ENCODE measurements at regions not wholly inside any gene's neighbourhood (a gene's known extent, or its start where the extent isn't known, plus 50 kb on each side); places are given as distances from the start of the nearest gene placed in this dataset.
A peak's percentile ranks its signal among the peaks of the same experiment; 100 is the strongest.
"Not testable (repeated sequence)": the region's sequence is repeated elsewhere in the genome, so short reads cannot be mapped to it uniquely, and the experiment has no call there.

- no peak for DNase-seq (ENCODE audit: low read depth)
Observed at GRCh38 chr10:36765782-36766414, 359.5 kb upstream of the ANKRD30A start.

DNA sequence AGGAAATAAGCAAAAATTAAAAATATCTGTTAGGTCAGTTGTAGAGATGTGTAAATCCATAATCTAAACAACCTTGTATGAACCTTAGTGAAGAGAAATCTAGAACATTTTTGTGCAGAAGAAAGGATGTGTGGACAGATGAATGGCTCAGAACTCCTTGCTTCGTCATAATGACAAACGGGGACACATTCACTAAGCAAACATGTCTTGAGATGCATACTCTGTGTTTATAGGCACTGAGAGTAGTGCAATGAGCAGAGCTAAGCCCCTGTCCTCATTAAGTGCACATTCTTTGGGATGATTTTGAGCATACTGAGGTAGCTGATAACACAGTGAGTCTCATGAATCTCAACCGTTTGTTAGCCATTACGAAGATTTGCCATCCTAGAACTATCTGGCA, 360.6 kb upstream of the ANKRD30A start:
- no peak for DNase-seq (ENCODE audit: low read depth)

DNA sequence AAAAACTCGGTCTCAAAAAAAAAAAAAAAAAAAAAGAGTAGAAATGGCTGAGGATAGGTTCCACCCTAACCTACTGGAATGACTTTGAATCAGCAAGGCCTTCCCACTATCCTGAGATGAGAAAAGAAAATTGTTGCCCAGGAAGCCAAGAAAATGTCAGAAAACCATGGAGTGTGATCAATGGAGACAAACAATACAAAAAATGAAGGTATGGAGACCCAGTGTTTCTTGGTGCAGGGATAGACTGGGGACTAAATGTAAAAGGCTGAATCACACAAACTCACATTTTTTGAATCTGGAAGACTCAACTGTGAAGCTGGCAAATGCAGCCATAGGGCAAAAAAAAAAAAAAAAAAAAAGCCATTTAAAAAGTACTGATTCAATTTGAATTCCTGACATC, 364.3 kb upstream of the ANKRD30A start:
- no peak for DNase-seq (ENCODE audit: low read depth)

DNA sequence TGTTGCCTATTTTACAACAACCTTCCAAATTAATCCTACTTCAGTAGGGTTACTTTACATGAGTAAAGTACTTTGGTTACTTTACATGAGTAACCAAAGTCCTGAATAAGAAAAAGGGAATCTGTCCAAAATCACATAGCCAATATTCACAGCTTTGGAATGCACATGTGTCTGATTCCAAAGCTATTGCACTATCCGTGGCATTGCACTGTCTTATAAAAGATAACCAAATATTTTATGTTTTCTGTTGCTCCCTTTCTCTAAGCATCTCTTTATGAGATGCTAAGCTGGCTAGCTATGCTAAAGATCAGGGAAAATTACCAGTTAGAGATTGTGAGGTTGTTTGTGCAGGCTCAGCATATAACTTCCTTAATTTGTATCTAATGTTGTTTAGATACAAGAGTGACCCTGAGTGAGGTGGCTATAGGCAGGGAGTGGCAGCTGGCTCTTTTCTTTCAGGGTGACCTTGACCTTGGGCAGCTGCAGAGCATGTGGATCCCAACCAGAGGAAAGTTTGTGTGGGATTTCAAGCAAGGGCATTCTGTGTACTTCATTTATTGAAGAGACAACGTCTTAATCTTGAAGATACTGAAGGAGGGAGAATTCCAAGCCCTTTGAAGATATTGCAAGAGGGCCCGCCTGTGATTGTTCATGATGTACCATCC, 366.1 kb upstream of the ANKRD30A start:
- no peak for DNase-seq (ENCODE audit: low read depth)

DNA sequence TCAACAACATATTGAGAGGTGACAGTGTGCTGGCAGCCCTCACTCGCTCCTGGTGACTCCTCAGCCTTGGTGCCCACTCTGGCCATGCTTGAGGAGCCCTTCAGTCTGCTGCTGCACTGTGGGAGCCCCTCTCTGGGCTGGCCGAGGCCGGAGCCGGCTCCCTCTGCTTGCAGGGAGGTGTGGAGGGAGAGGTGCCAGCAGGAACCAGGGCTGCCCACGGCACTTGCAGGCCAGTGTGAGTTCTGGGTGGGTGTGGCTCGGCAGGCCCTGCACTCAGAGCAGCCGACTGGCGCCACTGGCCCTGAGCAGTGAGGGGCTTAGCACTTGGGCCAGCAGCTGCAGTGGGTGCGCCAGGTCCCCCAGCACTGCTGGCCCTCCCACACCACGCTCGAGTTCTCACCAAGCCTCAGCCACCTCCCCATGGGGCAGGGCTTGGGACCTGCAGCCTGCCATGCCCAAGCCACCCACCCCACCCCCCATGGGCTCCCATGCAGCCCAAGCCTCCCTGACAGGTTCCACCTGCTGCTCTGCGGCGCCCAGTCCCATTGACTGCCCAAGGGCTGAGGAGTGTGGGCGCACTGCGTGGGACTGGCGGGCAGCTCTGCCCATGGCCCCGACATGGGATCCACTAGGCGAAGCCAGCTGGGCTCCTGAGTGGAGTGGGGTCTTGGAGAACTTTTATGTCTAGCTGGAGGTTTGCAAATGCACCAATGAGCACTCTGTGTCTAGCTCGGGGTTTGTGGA, 377.1 kb upstream of the ANKRD30A start:
- no peak for DNase-seq (ENCODE audit: low read depth)

DNA sequence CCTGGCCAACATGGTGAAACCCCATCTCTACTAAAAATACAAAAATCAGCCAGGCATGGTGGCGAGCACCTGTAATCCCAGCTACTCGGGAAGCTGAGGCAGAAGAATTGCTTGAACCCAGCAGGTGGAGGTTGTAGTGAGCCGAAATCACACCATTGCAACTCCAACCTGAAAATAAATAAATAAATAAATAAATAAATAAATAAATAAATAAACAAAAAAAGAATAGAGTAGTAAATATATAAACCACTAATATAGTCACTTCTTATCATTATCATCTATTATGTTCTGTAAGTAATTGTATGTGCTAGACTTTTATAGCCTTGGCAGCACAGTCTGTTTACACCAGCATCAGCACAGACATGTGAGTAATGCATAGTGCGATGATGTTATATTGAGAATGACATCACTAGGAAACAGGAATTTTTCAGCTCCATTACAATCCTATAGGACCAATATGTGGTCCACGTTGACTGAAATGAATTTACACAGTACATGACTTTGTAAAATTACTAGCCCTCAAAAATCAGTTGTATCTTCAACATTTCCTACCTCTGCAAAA, 385.4 kb upstream of the ANKRD30A start:
- DNase-seq (ENCODE audit: low read depth) = no peak

GRCh38 chr10:36738738-36739431, 386.5 kb upstream of the ANKRD30A start:
- no peak for DNase-seq (ENCODE audit: low read depth)

GRCh38 chr10:36736311-36736710, 389.1 kb upstream of the ANKRD30A start:
- no peak for DNase-seq (ENCODE audit: low read depth)

DNA sequence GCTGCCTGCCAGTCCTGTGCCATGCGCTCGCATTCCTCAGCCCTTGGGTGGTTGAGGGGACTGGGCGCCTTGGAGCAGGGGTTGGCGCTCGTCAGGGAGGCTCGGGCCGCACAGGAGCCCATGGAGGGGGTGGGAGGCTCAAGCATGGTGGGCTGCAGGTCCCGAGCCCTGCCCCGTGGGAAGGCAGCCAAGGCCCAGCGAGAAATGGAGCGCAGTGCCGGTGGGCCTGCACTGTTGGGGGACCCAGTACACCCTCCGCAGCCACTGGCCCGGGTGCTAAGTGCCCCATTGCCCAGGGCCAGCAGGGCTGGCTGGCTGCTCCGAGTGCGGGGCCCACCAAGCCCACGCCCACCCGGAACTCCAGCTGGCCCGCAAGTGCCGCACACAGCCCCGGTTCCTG, 390.8 kb upstream of the ANKRD30A start:
- DNase-seq (ENCODE audit: low read depth) = not testable (repeated sequence)

DNA sequence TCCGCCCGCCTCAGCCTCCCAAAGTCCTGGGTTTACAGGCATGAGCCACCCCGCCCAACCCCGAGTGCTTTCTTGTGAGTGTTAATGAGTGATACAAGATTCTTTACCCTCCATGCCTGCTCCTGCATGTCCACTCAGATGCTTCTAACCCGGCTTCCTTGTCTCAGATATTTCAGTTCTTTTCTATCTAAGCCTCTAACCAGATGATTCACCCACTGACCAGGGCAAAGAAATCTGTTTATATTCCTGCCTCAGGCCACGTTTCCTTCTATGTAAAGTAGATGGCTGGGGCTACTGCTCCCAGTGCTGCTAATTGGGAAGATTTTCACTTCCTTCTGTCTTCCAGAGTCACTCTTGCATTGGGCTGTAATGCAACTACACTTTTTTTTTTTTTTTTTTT, 395.1 kb upstream of the ANKRD30A start:
- DNase-seq (ENCODE audit: low read depth) = no peak

- no peak for DNase-seq (ENCODE audit: low read depth)
Observed at GRCh38 chr10:36728626-36729025, 396.8 kb upstream of the ANKRD30A start.

DNA sequence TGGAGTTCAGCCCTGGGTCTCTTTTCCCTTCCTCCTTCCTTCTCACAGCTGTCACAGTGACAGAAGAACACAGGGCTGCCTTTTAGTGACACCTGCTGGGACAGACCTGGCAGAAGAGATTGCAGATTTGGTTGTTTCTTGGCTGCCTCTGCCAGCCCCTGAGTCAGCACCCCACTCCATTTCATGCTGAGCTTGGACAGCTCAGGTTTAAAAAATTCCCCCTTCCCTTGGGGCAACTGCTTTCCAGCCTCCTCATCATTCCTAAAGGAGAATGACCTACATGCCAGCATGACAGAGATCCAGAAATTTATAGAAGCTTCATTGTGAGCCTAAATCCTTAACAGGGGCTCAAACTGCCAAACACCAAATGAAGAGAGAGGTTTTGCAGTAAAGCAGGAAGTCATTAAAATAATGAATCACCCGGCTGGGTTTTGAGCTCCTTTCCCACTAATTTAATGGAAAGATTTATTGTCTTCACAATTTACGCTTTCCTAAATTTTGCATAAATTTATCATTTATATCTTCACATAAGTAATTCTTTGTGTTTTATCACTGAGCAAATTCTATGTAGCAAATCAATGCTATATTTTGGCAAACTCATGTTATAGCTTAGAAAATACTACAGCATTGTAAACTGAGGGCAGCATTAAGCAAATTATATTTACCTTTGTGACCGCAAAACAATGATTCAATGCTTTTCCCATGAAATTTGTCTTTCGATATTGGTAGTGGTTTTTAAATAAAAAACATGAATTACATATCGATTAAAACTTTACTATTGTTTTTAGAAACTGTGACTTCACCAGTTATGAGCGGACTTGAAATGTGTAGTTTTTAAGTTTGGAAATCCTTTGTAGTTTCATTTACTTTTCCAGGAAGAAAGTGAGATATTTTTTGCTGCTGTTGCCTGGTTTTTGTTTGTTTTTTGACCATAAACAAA, 399.5 kb upstream of the ANKRD30A start:
- peak; percentile 47 for DNase-seq (ENCODE audit: low read depth)

DNA sequence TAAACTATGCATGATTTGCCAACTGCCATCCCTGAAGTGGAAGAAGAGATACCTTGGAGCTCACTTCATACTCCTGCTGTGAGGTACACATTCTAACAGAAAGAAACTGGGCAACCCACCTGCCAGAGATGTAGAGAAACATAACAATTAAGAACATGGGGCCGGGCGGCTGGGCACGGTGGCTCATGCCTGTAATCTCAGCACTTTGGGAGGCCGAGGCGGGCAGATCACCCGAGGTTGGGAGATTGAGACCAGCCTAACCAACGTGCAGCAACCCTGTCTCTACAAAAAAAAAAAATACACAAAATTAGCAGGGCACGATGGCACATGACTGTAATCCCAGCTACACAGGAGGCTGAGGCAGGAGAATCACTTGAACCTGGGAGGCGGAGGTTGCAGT, 402.6 kb upstream of the ANKRD30A start:
- no peak for DNase-seq (ENCODE audit: low read depth)

GRCh38 chr10:36721871-36722270, 403.5 kb upstream of the ANKRD30A start:
- no peak for DNase-seq (ENCODE audit: low read depth)

- no peak for DNase-seq (ENCODE audit: low read depth)
Observed at GRCh38 chr10:36720895-36721294, 404.5 kb upstream of the ANKRD30A start.

GRCh38 chr10:36717118-36717517, 408.3 kb upstream of the ANKRD30A start:
- no peak for DNase-seq (ENCODE audit: low read depth)

DNA sequence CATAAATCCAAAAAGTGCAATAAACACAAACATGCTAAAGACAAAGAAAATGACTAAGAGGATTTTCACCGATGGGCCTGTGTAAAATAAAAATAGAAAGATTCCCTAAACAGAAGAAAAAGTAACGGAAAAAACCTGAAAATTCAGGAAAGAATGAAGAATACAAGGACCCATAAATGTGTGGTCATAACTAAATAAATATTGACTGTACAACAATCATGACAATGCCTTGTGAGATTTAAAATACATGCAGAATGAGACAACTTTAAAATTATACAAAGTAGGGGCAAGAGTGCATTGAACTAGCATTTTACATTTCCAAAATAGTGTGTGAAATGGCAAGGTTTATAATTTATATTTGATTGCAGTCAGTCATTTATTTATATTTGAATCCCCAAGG, 409.1 kb upstream of the ANKRD30A start:
- DNase-seq (ENCODE audit: low read depth) = no peak

GRCh38 chr10:36712695-36713094, 412.7 kb upstream of the ANKRD30A start:
- no peak for DNase-seq (ENCODE audit: low read depth)

GRCh38 chr10:36711361-36711760, 414.0 kb upstream of the ANKRD30A start:
- no peak for DNase-seq (ENCODE audit: low read depth)

DNA sequence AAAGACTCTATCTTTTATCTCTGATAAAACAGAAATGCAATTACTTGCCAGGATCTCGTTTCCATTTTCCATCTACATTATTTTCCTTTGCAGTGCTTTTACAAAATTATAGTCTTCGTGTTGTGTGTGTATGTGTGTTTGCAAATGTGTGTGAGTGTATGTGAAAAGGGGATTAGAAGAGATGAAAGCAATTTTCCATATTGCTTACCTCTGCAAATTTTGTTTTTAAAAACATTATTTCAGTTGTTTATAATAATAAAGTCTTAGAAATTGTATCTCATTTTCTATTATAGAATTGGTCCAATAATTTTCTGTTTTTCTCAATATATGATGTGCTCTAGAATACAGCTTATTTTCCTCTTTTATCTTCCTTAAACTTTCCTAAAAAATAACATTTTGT, 421.3 kb upstream of the ANKRD30A start:
- no peak for DNase-seq (ENCODE audit: low read depth)

DNA sequence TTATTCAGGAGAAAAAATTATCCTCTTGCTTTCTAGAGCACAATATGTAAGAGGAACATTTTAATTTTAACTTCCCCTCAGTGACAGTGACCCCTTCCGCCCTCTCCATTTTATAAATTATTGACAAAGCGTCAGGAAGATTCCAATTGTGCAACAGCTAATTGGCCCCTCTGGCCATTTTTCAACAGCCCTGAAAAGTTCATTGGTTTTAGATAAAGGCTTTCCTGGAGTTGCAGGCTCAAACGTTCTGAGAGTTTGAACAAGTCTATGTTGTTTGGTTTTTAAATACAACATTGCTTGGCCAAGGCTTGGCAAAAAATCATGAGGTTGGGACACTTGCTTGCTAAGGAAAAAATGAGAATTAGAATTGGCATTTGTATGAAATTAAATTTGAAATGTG, 422.2 kb upstream of the ANKRD30A start:
- DNase-seq (ENCODE audit: low read depth) = no peak
